GM23338 (cell line): ENCODE measurements at regions not wholly inside any gene's neighbourhood (a gene's known extent, or its start where the extent isn't known, plus 50 kb on each side); places are given as distances from the start of the nearest gene placed in this dataset.

Source experiments
- ATAC-seq: fragments of 200-7000 bp; cut with Tn5 transposase; 3 replicates; pipeline ENCODE4 v1.9.1; 2020
- DNase-seq: peaks from one replicate; pipeline ENCODE4 v3.0.0-alpha.2; 2015; ENCODE audit warnings: low spot score
- H2AFZ ChIP-seq: fragments of 200-600 bp; sonication (generic); 2 replicates; pipeline ENCODE4 v1.8.0; 2016; ENCODE audit warnings: antibody characterized with exemption, mild to moderate bottlenecking, moderate library complexity
- H3F3A ChIP-seq: fragments of 200-600 bp; sonication (generic); replicated peaks from 2 replicates; pipeline ENCODE4 v1.8.0; 2017; ENCODE audit warnings: antibody characterized with exemption, mixed run types, low read depth
- H3K27ac ChIP-seq: fragments of 200-600 bp; sonication (generic); 2 replicates; pipeline ENCODE4 v1.6.1; 2016; ENCODE audit warnings: low read depth
- H3K27me3 ChIP-seq: fragments of 200-600 bp; sonication (generic); 2 replicates; pipeline ENCODE4 v1.8.0; 2016; ENCODE audit warnings: mild to moderate bottlenecking, mixed run types, moderate library complexity; ENCODE audit not compliant: insufficient read depth
- H3K36me3 ChIP-seq: fragments of 200-600 bp; sonication (generic); 2 replicates; pipeline ENCODE4 v1.8.0; 2016; ENCODE audit warnings: mild to moderate bottlenecking; ENCODE audit not compliant: insufficient read depth
- H3K4me1 ChIP-seq: fragments of 200-600 bp; sonication (generic); 2 replicates; pipeline ENCODE4 v1.8.0; 2016; ENCODE audit warnings: mild to moderate bottlenecking, moderate library complexity; ENCODE audit not compliant: insufficient read depth
- H3K4me2 ChIP-seq: fragments of 200-600 bp; sonication (generic); 2 replicates; pipeline ENCODE4 v1.7.1; 2017; ENCODE audit warnings: mixed run types
- H3K4me3 ChIP-seq: fragments of 200-600 bp; sonication (generic); 2 replicates; pipeline ENCODE4 v1.6.1; 2016; ENCODE audit warnings: mixed run types
- H3K79me2 ChIP-seq: fragments of 200-600 bp; sonication (generic); replicated peaks from 2 replicates; pipeline ENCODE4 v1.8.0; 2017; ENCODE audit warnings: mild to moderate bottlenecking; ENCODE audit not compliant: insufficient read depth
- H3K9me2 ChIP-seq: fragments of 200-600 bp; sonication (generic); 2 replicates; pipeline ENCODE4 v1.8.0; 2017; ENCODE audit not compliant: insufficient read depth
- H4K20me1 ChIP-seq: fragments of 200-600 bp; sonication (generic); replicated peaks from 2 replicates; pipeline ENCODE4 v1.8.0; 2017; ENCODE audit warnings: mild to moderate bottlenecking; ENCODE audit not compliant: insufficient read depth
- H3K27ac Mint-ChIP-seq: 2 replicates; pipeline ENCODE4 v1.8.0; 2020; ENCODE audit warnings: inconsistent platforms, mild to moderate bottlenecking, moderate library complexity, mixed read lengths
- H3K27me3 Mint-ChIP-seq: 3 replicates; pipeline ENCODE4 v1.8.0; 2022; ENCODE audit warnings: low read depth, mild to moderate bottlenecking, moderate library complexity, mixed read lengths, inconsistent platforms; ENCODE audit not compliant: insufficient read depth, poor library complexity
- H3K36me3 Mint-ChIP-seq: 3 replicates; pipeline ENCODE4 v1.8.0; 2021; ENCODE audit warnings: low read depth, mild to moderate bottlenecking, inconsistent platforms, moderate library complexity, mixed read lengths
- H3K4me1 Mint-ChIP-seq: 3 replicates; pipeline ENCODE4 v1.8.0; 2020; ENCODE audit warnings: mild to moderate bottlenecking, inconsistent platforms, mixed read lengths
- H3K4me3 Mint-ChIP-seq: 3 replicates; pipeline ENCODE4 v1.8.0; 2021; ENCODE audit warnings: moderate library complexity, mild to moderate bottlenecking, inconsistent platforms, mixed read lengths
- H3K9me3 Mint-ChIP-seq: 3 replicates; pipeline ENCODE4 v1.8.0; 2020; ENCODE audit warnings: moderate library complexity, mild to moderate bottlenecking, inconsistent platforms, mixed read lengths
- CREB1 ChIP-seq: fragments of 250-450 bp; sonication (Bioruptor Pico); IDR thresholded peaks from 2 replicates; pipeline ENCODE4 v1.5.0; 2020; ENCODE audit warnings: low read depth, mild to moderate bottlenecking, moderate library complexity
- CTCF ChIP-seq, 2 experiments: fragments of 200-600 bp in 1 of 2; sonication (generic) in 1 of 2; conservative IDR thresholded peaks; 2 replicates each; pipeline versions ENCODE4 v1.5.1 to v1.6.1; 2016 to 2017; ENCODE audit warnings: antibody characterized with exemption in 2 of 2, low read depth in 2 of 2, mild to moderate bottlenecking in 2 of 2, moderate library complexity in 1 of 2
- ETS1 ChIP-seq: IDR thresholded peaks from 2 replicates; pipeline ENCODE4 v1.6.1; 2016; ENCODE audit warnings: antibody characterized with exemption
- EZH2 ChIP-seq: fragments of 200-600 bp; sonication (generic); IDR thresholded peaks from one replicate; pipeline ENCODE4 v1.8.0; 2017; ENCODE audit warnings: antibody characterized with exemption, mild to moderate bottlenecking, low read depth; ENCODE audit not compliant: unreplicated experiment
- EZH2phosphoT487 ChIP-seq: fragments of 200-600 bp; sonication (generic); IDR thresholded peaks from one replicate; pipeline ENCODE4 v1.8.1; 2018; ENCODE audit warnings: antibody characterized with exemption; ENCODE audit not compliant: unreplicated experiment
- JUNB ChIP-seq: IDR thresholded peaks from one replicate; pipeline ENCODE4 v1.6.1; 2016; ENCODE audit warnings: antibody characterized with exemption; ENCODE audit not compliant: unreplicated experiment
- NANOG ChIP-seq: IDR thresholded peaks from 2 replicates; pipeline ENCODE4 v1.6.1; 2016; ENCODE audit warnings: antibody characterized with exemption, borderline replicate concordance
- POLR2AphosphoS5 ChIP-seq: IDR thresholded peaks from 2 replicates; pipeline ENCODE4 v1.6.1; 2016; ENCODE audit warnings: antibody characterized with exemption, low read depth
- ZNF114 ChIP-seq: fragments of 250-450 bp; sonication (Bioruptor Pico); IDR thresholded peaks from 2 replicates; pipeline ENCODE4 v1.5.0; 2020; ENCODE audit warnings: mild to moderate bottlenecking, moderate library complexity
- ZNF462 ChIP-seq: fragments of 250-450 bp; sonication (Bioruptor Pico); IDR thresholded peaks from 2 replicates; pipeline ENCODE4 v1.5.0; 2020; ENCODE audit warnings: mild to moderate bottlenecking, moderate library complexity

- Histone ChIP-seq H3K27ac (no peak overlapping the region), H3K4me2 (no peak overlapping the region), H3K27me3 (no peaks in the 10 kb centered on the region), H3K79me2 (no peaks in the 10 kb centered on the region), H3F3A (no peaks in the 10 kb centered on the region), H4K20me1 (no peaks in the 10 kb centered on the region), H3K4me1 (no peaks in the 10 kb centered on the region), H2AFZ (no peak overlapping the region), H3K36me3 (no peaks in the 10 kb centered on the region), H3K4me3 (no peak overlapping the region), H3K9me2 (no peaks in the 10 kb centered on the region)
- DNase-seq: no peak
- Mint-ChIP-seq H3K9me3 (peaks cover 21% of the 10 kb centered on the region), H3K27me3 (no peaks in the 10 kb centered on the region), H3K4me1 (no peaks in the 10 kb centered on the region), H3K4me3 (no peak overlapping the region), H3K36me3 (no peaks in the 10 kb centered on the region), H3K27ac (no peak overlapping the region)
- TF ChIP-seq ZNF114 (CRISPR knock-in tag): no peak
- ATAC-seq: no peak
These were observed 359.5 kb upstream of the FGF16 start for GRCh38 chrX:77087529-77088169.

GRCh38 chrX:77088233-77088632, 359.0 kb upstream of the FGF16 start:
- no peak overlapping the region for H3K4me2 ChIP-seq
- Mint-ChIP-seq H3K36me3 (no peaks in the 10 kb centered on the region), H3K27ac (no peak overlapping the region), H3K4me3 (no peak overlapping the region), H3K9me3 (peaks cover 21% of the 10 kb centered on the region), H3K27me3 (no peaks in the 10 kb centered on the region), H3K4me1 (no peaks in the 10 kb centered on the region)
- H3K36me3 ChIP-seq: no peaks in the 10 kb centered on the region
- ATAC-seq (no peak), DNase-seq (no peak)
- no peaks in the 10 kb centered on the region for H3F3A ChIP-seq
- no peak overlapping the region for H3K27ac ChIP-seq
- H3K9me2 ChIP-seq: no peaks in the 10 kb centered on the region
- H3K4me3 ChIP-seq: no peak overlapping the region
- no peak overlapping the region for H2AFZ ChIP-seq
- no peaks in the 10 kb centered on the region for H4K20me1 ChIP-seq
- H3K4me1 ChIP-seq: no peaks in the 10 kb centered on the region
- H3K27me3 ChIP-seq: no peaks in the 10 kb centered on the region
- no peaks in the 10 kb centered on the region for H3K79me2 ChIP-seq
- TF ChIP-seq CREB1 (no peak), NANOG (no peak), ZNF462 (CRISPR knock-in tag) (no peak), EZH2 (no peak), ETS1 (no peak), EZH2phosphoT487 (no peak), JUNB (no peak), POLR2AphosphoS5 (no peak), CTCF (conservative IDR thresholded peaks at IDR 0.05; ENCODE audit: low read depth in 2 of 2) (no peak)
